ENCODE measurements at regions not wholly inside any gene's neighbourhood (a gene's known extent, or its start where the extent isn't known, plus 50 kb on each side); places are given as distances from the start of the nearest gene placed in this dataset.
"Not testable (repeated sequence)": the region's sequence is repeated elsewhere in the genome, so short reads cannot be mapped to it uniquely, and the experiment has no call there.

GRCh38 chr14:106029959-106030358 is 503.6 kb downstream of the TMEM121 start:
- DNase-seq: peak; percentile 84

GRCh38 chr14:106037380-106037779 is 511.0 kb downstream of the TMEM121 start:
- no peak for DNase-seq

DNA sequence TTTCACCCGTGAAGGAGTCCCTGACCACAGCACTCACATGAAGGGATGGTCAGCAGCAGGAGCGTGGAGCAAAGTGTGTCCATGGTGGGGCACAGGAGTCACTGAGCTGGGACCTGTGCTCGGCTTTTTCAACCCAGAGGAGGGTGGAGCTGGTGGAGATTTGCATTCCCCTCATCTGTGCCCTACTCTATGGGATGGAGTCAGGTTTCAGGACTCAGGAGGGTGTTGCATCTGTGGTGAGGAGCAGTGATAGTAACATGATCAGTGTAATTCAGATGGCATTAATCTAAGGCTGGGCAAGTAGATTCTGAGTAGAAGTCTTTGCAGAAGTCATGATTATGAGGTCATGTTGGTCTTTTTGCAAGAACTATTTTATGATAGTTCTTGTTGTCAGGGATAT is 511.9 kb downstream of the TMEM121 start:
- no peak for DNase-seq

GRCh38 chr14:106039400-106039799 is 513.0 kb downstream of the TMEM121 start:
- DNase-seq: peak; percentile 10

DNA sequence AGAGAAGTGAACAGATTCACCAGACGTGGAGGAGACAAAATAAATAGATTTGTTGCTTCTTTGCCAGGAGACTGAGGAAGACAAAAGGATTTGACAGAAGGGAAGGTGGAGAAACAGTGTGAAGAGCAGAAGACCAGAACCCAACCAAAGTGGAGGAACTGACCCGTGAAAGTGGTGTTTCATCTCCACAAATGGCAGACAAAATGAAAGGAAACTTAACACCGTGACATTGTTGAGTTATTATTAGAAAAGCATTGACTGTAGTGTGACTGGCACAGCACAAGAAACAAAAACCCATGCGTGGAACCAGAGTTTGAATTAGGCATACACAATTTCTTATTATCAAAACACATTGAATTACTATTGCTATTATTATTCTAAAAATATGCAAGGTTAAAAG is 518.1 kb downstream of the TMEM121 start:
- DNase-seq: no peak

DNA sequence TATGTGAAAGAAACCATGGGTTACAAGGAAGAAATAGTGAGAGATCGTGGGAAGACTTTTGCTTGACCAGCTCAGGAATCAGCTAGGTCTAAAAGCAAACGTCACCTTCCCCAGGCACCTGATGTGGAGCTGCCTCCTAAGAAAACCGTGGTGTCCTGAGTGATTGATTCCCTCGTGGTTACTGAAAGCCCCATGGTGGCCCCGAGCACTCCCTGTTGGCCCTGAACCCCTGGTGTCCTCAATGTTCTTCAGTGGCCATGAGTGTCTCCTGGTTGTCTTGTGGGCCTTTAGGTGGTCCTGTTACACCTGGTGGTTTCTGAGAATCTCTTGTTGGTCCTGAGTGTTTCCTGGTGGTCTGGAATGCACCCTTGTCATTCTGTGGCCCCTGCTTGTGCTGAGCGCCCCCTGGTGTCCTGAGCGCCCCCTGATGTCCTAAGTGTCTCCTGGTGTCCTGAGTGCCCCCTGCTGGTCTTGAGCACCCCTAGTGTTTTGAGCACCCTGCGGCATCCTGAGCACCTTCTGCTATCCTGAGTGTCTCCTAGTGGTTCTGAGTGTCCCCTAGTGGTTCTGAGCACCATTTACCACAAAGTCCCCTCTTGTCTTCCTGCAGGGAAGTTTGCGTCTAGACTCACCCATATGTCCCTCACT is 518.7 kb downstream of the TMEM121 start:
- DNase-seq: no peak

- DNase-seq: no peak
These were observed 525.4 kb downstream of the TMEM121 start for GRCh38 chr14:106051796-106052195.

DNA sequence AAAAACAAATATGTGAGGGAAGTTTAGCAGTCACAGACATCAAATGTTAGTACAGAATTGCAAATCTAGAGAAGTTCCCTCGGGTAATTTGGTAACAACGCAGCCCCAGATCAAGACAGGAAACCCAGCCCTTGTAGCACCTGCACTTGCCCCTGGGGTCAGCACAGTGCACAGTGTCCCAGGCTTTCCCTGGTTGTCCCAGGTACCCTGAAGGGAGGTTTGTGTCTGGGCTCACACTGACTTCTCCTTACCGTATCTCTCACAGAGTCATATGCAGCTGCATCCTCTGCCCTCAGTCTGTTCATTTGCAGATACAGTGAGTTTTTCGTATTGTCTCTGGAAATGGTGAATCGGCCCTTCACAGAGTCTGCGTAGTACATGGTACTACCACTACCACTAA is 528.9 kb downstream of the TMEM121 start:
- no peak for DNase-seq

GRCh38 chr14:106058342-106058741 is 532.0 kb downstream of the TMEM121 start:
- DNase-seq: no peak

DNA sequence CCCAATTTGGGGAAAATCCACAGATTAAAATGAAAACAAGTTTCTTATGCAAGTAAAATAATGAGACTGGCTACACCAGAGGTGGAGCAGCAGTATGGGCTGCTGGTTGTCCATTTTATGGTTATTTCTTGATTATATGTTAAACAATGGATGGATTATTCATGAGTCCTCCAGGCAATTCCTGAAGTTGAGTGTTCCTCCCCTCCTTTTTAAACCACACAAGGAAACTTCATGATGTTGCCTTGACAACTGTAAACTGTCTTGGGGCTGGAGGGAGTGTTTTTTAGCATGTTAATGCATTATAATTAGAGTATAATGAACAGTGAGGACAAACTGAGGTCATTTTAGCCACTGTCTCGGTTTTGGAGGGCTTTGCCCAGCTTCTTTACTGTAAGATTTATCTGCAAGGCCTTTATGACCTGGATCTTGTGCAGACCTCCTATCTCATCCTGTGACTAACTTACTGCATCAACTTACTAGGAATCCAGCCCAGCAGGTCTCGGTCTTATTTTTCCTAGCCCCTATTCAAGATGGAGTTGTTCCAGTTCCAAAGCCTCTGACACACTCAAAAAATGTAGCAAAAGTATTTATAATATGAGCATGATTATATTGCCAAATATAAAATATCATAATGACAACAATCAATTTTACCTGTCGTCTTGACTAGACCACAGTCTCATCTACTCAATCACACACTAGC is 534.0 kb downstream of the TMEM121 start:
- DNase-seq: no peak

DNA sequence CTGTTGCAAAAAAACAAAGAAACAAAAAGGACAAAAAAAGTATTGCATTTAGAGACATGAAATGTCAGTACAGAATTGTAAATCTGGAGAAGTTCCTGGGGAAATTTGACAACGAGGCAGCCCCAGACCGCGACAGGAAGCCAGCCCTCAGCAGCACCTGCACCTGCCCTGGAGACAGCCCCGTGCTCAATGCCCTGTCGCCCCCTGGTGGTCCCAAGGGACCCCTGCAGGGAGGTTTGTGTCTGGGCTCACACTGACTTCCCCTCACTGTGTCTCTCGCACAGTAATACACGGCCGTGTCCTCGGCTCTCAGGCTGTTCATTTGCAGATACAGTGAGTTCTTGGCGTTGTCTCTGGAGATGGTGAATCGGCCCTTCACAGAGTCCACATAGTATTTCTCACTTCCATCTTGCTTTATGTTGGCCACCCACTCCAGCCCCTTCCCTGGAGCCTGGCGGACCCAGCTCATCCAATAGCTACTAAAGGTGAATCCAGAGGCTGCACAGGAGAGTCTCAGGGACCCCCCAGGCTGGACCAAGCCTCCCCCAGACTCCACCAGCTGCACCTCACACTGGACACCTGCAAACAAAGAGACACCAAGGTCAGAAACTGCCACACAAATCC is 535.6 kb downstream of the TMEM121 start:
- not testable (repeated sequence) for DNase-seq

DNA sequence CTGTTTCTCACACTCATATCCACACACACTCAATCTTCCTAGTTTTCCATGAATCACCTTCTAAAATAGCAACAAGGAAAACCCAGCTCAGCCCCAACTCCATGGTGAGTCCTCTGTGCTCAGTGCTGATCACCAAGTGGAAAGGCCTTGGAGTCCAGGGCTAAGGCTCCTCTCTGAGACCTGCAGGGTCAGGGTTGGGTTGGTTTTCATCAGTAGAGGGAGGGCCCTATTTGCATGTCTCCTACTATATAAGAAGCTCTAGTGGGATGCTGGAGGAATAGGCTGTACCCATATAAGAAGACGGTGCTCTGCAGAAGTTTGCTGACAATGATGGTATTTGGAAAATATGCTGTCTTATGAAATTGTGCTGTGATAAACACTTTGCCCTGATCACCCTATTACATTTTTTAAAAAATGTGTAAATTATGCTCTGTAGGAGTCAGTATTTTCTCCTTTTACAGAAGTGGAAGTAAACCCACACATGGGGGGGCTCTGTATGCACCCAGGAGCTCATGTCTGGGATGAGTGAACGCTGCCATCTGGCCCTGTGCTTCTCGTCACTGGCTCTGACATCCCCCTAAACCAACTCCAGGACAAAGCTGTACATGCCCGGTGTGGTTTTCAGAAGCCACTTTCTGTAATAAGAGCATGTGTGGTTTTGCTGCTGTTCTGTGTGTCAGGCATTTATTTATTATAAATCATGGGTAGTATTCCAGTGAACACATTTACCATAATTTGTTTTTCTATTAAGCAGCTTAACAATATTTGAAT is 536.3 kb downstream of the TMEM121 start:
- DNase-seq: no peak

- DNase-seq: no peak
These were observed 541.6 kb downstream of the TMEM121 start for GRCh38 chr14:106067935-106068334.

DNA sequence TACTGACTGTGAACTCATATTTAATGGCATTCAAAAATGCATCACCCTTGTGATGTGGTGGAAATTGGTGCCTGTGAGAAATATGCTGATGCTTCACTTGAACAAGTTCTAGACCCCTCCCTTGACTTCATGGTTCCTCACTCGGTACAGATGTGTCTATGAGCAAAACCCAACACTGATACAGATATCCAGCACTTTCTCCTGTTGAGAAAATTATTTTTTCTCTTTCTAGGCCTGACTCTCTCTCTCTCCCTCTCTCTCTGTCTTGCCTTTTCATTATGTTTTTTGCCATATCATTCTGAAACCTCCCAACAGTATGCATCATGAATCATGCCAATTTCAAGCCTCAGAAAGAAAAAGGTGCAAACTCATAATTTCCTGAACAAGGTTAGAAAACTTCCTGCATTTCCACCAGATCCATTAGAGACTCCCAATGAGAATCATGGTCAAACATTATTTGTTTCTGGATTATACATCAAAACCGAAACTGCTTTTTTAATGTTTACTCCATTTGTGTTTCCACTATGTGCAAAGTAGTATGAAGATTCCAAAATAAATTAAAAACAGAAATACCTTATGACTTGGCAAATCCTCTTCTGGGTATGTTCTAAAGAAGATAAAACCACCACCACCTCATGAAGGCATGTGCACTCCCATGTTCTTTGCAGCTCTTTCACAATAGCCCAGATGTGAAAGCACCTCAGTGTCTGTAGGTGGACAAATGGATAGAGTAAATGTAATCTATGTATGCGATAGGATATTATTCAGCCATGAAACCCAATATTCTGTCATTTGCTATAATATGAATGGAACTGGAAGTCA is 543.6 kb downstream of the TMEM121 start:
- DNase-seq: no peak

- DNase-seq: no peak
These were observed 554.5 kb downstream of the TMEM121 start for GRCh38 chr14:106080922-106081321.

GRCh38 chr14:106081721-106082120 is 555.3 kb downstream of the TMEM121 start:
- not testable (repeated sequence) for DNase-seq

- no peak for DNase-seq
These were observed 556.7 kb downstream of the TMEM121 start for GRCh38 chr14:106083082-106083481.

DNA sequence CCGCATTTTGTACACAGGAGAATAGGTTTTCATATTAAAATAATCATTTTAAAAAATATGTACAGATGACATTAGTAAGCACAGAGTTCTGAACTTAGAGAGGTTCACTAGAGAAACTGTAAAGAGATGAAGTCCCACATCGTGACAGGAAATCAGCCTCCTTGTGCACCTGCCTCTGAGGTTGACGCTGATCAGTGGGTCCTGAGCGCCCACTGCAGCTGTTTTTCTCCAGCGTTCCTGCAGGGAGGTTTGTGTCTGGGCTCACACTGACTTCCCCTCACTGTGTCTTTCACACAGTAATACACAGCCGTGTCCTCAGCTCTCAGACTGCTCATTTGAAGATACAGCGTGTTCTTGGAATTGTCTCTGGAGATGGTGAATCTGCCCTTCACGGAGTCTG is 561.5 kb downstream of the TMEM121 start:
- no peak for DNase-seq

DNA sequence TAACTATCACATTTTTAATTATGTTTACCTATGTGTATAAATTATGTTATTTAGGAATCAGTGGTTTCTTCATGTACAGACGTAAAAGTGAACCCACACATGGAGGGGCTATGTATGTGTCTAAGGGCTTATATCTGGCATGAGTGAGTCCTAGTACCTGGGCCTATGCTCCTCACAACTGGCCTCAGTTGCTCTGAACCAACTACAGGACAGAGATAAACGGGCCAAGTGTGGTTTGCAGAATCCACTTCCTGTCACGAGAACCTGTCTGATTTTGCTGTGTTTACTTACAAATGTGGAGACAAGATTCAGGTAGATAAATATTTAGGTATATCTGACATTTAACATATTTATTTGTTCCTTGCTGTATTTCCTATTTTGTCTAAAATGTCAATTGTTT is 562.5 kb downstream of the TMEM121 start:
- not testable (repeated sequence) for DNase-seq

GRCh38 chr14:106094654-106095189 is 568.3 kb downstream of the TMEM121 start:
- DNase-seq: no peak

DNA sequence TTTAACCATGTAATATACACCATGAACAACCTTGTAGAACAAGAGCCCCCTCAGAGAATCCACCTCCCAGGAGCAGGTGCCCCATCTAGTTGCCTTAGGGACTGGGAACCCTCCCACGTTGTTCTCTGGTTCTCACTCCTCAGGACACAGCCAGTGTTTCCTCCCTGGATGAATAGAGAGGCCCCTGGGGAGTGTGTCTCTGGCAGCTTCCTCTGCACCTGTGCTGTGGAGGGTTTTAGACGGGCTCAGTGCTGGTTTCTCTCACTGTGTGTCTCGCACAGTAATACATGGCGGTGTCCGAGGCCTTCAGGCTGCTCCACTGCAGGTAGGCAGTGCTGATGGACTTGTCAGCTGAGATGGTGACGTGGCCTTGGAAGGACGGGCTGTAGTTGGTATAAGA is 581.3 kb downstream of the TMEM121 start:
- no peak for DNase-seq

DNA sequence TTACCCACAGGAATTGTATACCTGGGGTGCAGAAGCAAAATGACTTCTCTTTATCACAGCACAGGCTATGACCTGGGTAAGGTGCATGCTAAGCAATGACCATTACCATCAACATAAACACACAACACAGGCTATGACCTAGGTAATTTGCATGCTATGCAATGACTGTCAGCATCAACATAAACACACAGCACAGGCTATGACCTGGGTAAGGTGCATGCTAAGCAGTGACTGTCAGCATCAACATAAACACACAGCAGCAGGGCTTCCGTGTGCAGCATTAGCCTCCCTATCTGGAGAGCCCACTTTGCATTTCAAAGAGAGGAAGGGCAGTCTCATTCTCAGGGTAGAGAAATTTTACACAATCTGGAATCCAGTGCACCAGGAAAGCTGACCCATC is 583.0 kb downstream of the TMEM121 start:
- DNase-seq: no peak
